Suppressor macrophage (primary cell): ENCODE measurements at regions not wholly inside any gene's neighbourhood (a gene's known extent, or its start where the extent isn't known, plus 50 kb on each side); places are given as distances from the start of the nearest gene placed in this dataset.

Experiments used
- DNase-seq, 4 experiments: peaks; one replicate each; pipeline ENCODE4 v3.0.0-alpha.2; 2020 to 2022

DNA sequence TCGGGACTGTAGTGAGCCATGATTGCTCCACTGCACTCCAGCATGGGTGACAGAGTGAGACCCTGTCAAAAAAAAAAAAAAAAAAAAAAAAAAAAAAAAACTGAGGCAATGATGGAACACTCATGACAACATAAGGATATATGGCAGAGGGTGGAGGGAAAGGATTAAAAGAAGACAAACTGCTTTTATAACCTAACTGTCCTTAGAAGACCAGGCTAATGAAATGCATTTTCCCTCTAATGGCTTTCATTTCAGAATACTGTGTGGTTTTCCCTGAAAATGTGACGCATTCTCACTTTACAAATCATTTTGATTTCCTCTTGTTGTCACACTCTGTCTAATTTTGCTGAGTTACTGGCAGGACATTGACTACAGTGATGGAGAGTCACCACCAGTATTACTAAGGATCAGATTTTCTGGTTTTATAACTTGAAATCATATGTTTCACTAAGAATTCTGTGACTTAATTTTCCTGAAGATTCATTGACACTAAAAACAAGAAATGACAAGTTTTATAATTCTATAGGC lies 137.6 kb upstream of the SSTR1 start:
- no peak for DNase-seq

DNA sequence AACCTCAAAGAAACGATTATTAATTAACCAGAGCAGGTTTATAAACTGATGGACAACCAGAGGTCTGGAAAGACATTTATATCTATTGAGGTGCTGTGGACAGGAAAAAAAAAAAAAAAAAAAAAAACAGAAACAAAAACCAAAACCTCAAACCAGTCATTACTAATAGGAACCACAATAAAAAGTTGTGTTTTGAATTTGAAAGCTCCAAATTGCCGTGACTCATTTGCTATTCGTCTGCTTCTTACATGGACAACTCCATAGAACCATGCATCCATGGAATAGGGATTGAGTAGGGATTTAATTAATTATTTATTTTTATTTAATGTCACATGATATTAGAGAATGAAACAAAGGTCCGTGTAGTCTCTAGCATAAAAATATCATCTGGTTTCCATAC lies 134.1 kb upstream of the SSTR1 start:
- DNase-seq = no peak

DNA sequence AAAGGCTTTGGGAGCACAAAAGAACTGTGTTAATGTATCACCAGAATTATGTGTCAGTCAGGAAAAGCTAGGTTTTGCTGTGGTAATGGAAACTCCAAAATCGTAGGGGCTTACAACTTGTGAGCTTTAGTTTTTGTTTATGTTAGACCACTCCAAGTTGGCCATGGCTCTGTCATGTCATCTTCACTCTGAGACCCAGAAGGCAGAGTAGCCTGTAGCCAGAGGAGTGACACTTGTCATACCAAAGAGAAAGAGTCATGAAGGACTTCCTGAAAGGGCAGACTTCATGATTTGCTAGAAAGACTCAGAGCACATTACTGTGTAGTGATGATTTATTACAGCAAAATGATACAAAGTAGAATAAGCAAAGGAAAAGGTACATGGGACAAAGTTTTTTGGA lies 133.6 kb upstream of the SSTR1 start:
- DNase-seq = no peak

DNA sequence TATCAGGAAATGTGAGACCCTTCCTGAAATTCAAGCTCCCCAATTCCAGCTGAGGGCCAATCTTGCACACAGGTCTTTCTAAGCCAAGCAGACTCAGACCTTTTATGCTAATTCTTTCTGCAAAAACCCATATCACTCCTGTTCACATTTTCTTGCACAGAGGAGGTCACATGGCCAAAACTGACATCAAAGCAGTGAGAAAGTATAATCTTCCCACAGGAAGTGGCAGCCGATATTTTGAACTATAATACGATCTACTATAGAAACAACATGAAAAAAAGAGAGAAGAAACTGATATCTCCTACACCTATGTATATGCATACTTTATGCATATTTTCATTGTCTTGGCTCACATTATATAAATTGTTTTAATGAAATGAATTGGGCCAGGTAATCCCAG lies 132.9 kb upstream of the SSTR1 start:
- DNase-seq = no peak

DNA sequence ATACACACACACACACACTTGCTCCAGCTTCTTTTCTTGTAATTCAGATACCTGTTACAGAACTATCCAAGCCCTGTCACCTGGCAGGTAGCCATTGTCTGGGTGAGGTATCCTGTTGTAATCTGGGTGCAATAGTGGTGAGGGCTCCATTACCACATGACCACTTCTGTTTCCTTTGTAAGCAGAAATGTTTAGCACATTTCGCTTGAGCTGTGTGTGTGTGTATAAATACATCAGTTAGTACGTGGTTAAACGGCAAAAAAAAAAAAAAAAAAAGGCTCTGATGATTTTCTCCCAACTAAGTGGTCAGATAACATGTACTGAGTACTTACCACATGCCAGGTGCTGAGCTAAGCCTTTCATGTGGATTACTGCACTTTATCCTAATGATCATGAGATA lies 129.3 kb upstream of the SSTR1 start:
- DNase-seq = no peak

DNA sequence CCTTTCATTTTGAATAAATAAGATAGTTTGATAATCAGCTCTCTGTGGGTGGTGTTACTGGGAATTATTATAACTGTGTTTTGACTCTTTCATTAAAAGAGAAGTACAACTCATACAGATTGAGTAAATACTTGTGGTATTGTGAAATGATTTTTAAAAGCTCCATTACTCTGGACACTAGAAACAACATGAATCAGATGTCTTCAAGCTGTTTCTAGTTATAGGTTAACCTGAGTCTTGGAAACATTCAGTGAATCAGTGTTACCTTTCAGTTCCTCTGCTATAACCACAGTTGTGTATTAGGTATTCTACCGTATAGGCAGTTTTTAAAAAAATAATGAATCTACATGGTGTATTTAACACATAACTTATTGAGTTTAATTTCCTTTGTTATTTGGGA lies 128.4 kb upstream of the SSTR1 start:
- peak in 2 of 4 experiments; percentile 22 to 38 for DNase-seq

DNA sequence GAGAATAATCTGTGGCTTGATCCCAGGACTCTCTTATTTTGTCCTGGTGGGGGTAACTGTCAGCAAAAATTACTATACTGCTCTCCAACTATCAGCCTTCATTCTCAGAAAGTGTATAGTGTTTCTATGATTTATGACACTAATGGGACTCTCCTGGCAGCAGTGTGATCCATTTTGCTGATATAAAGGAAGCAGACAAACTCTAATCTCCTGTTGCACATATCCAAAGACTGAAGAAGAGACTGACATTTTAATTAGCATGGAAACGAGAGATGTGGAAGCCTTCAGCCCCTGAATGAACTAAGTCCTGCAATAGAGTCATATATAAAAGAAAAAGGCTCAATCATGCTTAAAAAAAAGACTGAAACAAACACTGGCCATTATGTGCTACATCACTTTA lies 127.8 kb upstream of the SSTR1 start:
- DNase-seq = no peak

DNA sequence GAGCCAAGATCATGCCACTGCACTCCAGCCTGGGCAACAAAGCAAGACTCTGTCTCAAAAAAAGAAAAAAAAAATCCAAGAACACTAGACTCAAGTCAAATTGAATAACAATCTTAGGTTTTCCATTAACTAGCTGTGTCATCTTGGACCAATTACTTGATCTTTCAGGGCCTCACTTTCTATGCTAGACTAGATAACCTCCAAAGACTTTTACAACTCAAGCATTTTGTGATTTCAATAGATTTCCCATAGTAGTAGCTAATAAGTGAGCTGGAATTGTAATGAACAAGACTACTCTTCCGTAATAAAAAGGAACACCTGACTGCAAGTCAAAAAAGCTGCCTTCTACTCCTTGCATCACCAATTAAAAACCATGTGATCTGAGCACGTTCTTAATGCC lies 127.0 kb upstream of the SSTR1 start:
- DNase-seq = no peak

DNA sequence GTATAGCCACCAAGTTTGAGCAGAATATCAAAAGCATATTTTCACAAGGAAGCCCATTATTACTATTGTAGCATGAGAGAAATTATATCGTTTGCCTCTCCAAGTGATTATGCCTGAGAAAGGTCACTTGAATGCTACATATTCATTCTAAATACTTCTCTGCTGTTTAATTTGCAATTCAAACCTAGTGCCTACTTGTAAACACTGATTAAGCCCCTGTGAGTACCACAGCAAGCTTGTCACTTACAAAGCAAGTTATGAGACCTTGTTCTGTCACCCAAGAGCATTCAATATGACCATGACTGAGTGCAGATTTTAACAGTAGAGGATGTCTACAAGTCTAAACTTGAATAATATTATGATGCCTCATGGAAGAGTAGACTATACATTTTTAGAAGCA lies 124.7 kb upstream of the SSTR1 start:
- DNase-seq = no peak

DNA sequence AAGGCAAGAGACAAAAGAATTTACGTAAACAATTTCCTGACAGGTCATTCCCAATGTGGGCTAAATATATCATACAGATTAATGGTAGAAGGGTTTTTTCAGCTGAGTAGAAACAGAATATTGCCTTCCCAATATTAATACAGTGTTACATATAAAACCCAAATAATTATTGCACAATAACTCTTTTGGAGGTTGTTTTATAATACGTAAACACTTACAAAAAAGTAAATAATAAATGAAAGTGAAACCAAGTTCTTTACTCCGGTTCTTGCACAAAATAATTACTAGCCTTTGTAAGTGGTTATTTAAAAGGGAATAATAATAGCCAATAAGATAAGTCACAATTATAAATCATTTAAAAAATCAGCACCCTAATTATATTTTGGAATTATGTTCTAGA lies 118.6 kb upstream of the SSTR1 start:
- peak in 2 of 4 experiments; percentile 8 to 17 for DNase-seq

DNA sequence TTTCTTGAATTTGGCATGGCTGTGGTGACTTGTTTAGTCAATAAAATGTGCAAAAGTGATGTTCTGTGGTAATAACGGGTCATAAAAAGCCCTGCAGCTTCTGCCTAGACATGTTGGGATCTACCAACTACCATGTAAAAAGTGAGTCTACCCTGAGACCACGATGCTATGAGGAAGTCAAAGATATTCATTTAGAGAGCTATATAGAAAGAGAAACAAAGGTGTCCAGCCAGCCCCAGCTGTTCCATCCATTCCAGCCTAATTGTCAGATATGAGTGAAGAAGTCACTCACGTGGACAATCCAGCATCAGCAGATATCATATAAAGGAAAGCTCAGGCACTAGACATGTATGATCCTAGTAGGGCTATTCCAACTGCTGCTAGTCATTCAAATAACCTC lies 117.2 kb upstream of the SSTR1 start:
- no peak for DNase-seq

DNA sequence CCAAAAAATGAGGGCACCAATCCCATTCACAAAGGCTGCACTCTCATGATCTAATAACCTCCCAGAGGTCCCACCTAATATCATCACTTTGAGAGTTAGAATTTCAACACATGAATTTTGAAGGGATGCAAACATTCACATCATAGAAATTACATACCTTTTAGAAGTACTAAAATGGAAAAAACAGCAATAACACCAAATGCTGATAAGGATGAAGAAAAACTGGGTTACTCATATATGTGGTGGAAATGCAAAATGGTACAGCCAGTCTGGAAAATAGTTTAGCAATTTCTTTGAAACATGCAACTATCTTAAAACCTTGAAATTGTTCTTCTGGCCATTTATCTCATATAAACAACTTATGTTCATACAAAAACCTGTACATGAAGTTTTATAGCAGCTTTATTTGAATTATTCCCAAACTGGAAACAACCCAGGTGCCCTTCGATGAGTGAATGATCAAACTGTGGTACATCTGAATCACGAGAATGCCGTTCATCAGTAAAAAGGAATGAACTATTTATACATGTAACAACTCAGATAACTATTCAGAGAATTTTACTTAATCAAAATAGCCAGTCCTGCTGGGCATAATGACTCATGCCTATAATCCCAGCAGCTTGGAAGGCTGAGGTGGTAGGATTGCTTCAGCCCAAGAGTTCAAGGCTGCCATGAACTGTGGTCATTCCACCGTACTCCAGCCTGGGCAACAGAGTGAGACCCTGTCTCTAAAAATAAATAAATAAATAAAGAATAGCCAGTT lies 109.4 kb upstream of the SSTR1 start:
- DNase-seq = no peak

DNA sequence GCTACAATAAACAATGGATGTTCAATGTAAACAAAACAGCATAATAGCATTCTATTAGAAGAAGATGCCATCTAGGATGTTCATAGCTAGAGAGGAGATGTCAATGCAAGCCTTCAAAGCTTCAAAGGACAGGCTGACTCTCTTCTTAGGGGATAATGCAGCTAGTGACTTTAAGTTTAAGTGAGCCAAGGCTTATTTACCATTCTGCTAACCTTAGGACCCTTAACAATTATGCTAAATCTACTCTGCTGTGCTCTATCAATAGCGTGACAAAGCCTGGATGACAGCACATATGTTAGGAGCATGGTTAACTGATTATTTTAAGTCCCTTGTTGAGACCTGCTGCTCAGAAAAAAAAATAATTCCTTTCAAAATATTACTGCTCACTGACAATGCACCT lies 106.0 kb upstream of the SSTR1 start:
- DNase-seq = no peak

DNA sequence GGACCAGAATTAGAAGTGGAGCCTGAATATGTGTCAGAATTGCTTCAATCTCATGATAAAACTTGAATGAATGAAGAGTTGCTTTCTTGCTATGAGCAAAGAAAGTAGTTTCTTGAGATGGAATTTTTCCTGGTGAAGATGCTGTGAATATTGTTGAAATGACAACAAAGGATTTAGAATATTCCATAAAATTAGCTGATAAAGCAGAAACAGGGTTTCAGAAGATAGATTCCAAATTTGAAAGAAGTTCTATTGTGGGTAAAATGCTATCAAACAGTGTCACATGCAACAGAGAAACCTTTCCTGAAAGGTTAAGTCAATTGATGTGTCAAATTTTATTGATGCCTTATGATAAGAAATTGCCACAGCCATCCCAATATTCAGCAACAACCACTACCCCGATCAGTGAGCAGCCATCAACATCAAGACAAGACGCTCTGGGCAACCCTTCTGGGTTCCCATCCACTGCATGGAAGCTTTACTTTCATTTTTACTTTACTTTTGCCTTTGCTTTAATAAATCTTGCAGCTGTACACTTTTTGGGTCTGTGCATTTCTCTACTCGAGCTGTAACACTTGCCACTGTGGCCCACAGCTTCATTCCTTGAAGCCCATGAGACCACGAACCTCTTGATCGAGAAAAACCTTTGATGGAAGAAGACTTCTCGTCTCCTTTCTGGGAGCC lies 104.0 kb upstream of the SSTR1 start:
- DNase-seq = no peak

DNA sequence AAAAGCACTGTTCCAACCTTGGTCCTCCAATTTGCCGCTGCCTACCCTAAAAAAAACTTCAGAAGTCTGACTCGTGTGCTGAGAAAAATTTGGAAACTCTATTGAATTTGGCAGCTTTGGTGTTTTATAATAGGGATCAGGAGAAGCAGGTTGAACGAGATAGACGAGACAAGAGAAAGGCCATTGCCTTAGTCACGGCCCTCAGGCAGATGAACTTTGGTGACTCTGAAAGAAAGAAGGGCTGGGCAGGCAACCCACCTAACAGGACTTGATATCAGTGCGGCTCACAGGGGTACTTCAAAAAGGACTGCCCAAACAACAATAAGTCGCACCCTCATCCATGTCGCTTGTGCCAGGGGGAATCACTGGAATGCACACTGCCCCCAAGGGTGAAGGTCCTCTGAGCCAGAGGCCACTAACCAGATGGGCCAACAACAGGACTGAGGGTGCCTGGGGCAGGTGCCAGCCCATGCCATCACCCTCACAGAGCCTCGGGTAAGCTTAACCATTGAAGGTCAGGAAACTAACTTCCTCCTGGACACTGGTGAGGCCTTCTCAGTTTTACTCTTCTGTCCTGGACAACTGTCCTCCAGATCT lies 102.5 kb upstream of the SSTR1 start:
- DNase-seq = no peak

DNA sequence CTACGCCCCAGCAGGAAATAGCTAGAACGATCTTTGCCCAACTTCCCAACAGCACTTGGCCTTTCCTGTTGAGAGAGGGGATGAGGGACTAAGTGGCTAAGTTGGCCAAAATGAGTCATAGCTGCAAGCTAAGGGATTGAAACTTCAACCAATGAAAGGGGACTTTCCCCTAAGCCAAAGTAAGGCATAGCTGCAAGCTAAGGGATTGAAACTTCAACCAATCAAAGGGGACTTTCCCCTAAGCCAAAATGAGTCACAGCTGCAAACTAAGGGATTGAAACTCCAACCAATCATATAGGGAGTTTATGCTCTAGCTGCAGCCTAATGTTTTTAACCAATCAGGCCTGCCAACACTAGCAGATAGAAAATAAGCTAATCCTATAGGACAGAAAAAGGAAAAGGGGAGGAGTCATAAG lies 100.5 kb upstream of the SSTR1 start:
- DNase-seq = no peak

DNA sequence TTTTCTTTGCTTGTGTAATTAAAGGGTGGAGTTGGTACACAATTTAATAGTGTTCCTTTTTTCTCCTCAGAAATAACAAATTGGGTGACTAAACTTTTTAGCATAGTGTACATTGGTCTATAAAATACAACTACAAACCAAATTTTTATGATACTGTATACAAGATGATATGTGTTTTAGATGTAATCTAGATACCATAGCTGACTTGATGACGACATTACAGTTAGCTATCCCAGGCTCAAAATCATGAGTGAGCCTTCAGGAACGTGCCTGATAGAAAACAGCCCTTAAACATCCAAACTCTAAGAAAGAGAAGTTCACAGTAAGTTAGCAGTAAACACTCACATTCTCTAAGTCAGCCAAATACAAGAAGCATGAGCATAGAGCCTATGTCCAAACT lies 99.0 kb upstream of the SSTR1 start:
- DNase-seq = no peak

DNA sequence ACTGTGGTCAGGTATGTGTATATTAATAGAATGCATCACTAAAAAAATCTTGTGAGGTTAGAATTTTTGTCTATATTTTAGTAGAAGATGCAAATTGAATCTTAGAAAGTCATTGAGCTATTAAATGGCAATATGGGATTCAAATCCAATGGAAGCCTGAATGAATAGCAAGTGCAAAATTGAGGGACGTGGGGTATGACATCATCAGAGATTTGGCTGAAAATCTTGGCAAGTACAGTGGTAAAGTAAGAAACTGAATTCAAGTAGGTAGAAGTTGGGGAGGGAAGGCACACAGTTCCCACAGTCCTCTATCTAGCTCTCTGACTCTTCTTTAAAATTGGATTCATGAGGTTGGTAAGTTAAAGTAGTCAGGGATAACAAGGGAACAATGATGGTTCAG lies 97.4 kb upstream of the SSTR1 start:
- no peak for DNase-seq

DNA sequence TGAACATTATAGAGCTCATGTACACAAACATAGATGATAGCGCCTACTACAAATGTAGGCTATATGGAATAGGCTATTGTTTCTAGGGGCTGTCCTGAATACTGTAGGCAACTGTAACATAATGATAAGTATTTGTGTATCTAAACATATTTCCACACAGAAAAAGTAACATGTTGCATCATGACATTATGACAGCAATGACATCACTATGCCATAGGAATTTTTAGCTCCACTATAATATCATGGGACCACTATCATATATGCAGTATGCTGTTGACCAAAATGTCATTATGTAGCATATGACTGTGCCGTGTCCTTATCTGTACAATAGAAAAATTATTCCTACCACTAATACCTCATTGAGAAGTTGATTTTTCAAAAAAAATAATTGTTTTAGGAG lies 96.7 kb upstream of the SSTR1 start:
- no peak for DNase-seq

DNA sequence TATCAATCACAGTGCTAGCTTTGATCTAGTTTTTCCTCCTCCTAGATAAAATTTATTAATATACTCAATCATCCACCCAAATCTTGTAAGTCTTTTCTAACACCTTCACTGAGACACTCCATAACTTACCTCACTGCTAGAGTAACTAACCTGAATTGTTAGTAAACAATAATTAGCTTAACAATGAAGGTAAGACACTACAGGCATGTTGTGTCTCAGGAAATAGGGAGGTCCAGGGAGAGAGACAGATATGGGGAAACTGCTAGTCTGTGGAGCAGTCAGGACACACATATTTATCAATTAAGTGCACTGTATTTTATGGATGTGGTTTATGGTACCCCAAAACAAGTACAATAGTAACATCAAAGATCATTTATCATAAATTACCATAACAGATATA lies 94.2 kb upstream of the SSTR1 start:
- no peak for DNase-seq

DNA sequence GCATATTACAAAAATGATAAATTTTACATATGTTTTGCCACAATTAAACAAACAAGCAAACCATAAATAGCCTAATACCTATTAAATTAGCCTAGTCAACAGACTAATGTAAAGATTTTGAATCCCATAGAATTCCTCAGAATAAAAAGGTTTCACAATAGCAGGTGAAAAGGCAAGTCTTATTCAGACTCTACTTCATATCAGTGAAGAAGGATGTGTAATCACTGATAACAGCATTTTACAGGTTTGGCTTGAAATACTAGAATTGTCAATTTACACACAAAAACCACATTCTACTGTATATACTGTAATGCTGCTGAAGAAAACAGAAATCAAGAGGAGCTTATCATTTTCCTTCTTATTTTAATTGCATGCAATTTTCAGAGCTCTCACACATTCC lies 90.8 kb upstream of the SSTR1 start:
- DNase-seq = no peak

DNA sequence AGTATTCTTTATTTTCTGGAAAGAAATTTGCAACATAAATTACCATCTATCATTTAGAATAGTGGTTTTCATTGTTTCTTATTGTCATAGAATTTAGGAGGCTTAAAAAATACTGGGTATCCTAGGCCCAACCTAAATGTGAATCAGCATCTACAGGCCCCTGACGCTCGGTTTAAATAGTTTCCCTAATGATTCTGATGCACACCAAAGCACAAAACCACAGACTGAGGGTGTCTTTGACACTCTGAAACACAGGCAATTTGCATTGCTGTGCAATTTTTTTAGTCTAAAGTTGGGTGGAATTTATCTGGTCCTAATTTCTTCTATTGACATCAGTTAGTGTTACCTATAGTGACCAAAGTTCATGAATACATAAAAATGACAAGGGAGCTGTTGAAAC lies 87.6 kb upstream of the SSTR1 start:
- DNase-seq = no peak

DNA sequence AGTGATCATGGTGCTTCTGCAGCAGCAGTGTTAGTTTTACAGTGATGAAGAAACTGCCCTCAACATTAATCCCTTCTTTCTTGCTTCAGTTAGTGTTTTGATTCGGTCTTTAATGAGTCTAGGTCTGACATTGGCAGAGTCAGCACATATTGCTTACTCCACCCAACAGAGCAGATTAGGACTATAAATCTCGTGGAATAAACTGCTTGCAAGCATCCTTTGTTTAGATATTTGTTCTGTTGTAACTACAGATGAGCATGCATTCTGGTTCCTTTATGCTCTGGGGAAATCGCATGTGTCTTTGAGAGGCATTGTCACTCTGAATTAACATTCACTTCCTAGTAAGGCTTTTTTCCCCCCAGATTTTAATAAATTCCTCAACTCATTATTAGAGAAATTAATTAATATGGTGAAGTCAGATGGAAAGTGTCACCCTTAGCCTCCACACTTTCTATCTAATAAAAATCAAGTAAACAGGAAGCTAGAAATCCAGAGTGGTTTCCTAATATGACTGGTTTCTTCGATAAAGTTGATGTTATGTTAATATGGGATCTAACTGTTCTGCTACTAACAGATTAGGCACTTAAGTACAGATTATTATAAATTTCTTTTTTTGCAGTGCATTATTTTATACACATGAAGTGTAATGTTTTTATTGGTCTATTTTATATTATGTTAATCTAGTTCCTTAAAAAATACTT lies 86.2 kb upstream of the SSTR1 start:
- no peak for DNase-seq
